Skeletal muscle satellite cell (primary cell): ENCODE measurements at regions not wholly inside any gene's neighbourhood (a gene's known extent, or its start where the extent isn't known, plus 50 kb on each side); places are given as distances from the start of the nearest gene placed in this dataset.

ENCODE experiments used
- H3K27me3 ChIP-seq: 2 replicates; pipeline ENCODE4 v1.7.0; 2013; ENCODE audit warnings: low read length; ENCODE audit not compliant: control insufficient read depth, insufficient read depth
- H3K36me3 ChIP-seq: 2 replicates; pipeline ENCODE4 v1.7.0; 2013; ENCODE audit warnings: mild to moderate bottlenecking, control low read depth, low read length; ENCODE audit not compliant: insufficient read depth
- H3K4me1 ChIP-seq: 2 replicates; pipeline ENCODE4 v1.7.0; 2013; ENCODE audit warnings: low read length; ENCODE audit not compliant: control insufficient read depth, insufficient read depth
- H3K4me2 ChIP-seq: 2 replicates; pipeline ENCODE4 v1.7.0; 2013; ENCODE audit warnings: mild to moderate bottlenecking, low read length
- H3K4me3 ChIP-seq: 2 replicates; pipeline ENCODE4 v1.7.0; 2013; ENCODE audit warnings: low read length
- H3K9ac ChIP-seq: 2 replicates; pipeline ENCODE4 v1.7.0; 2013; ENCODE audit warnings: mild to moderate bottlenecking, low read depth, low read length, moderate library complexity
- H3K9me3 ChIP-seq: replicated peaks from 2 replicates; pipeline ENCODE4 v1.7.0; 2013; ENCODE audit warnings: mild to moderate bottlenecking, control low read depth, low read length

- Histone ChIP-seq H3K4me3 (no peak overlapping the region), H3K9ac (no peak overlapping the region), H3K4me1 (peaks cover 16% of the 10 kb centered on the region), H3K9me3 (no peaks in the 10 kb centered on the region), H3K27me3 (no peaks in the 10 kb centered on the region), H3K36me3 (no peaks in the 10 kb centered on the region), H3K4me2 (no peak overlapping the region)
Measured at GRCh38 chr3:187827723-187828122, 82.5 kb upstream of the BCL6 start.

GRCh38 chr3:187828579-187829452 is 83.5 kb upstream of the BCL6 start:
- H3K4me1 ChIP-seq: peaks cover 16% of the 10 kb centered on the region
- no peaks in the 10 kb centered on the region for H3K9me3 ChIP-seq
- H3K27me3 ChIP-seq: no peaks in the 10 kb centered on the region
- no peak overlapping the region for H3K4me2 ChIP-seq
- no peaks in the 10 kb centered on the region for H3K36me3 ChIP-seq
- no peak overlapping the region for H3K4me3 ChIP-seq
- H3K9ac ChIP-seq: no peak overlapping the region

GRCh38 chr3:187830181-187830580 is 84.9 kb upstream of the BCL6 start:
- no peaks in the 10 kb centered on the region for H3K27me3 ChIP-seq
- peaks cover 16% of the 10 kb centered on the region for H3K4me1 ChIP-seq
- H3K4me2 ChIP-seq: no peak overlapping the region
- no peak overlapping the region for H3K9ac ChIP-seq
- H3K36me3 ChIP-seq: no peaks in the 10 kb centered on the region
- H3K4me3 ChIP-seq: no peak overlapping the region
- H3K9me3 ChIP-seq: no peaks in the 10 kb centered on the region

- H3K27me3 ChIP-seq: no peaks in the 10 kb centered on the region
- no peak overlapping the region for H3K9ac ChIP-seq
- peak overlapping the region; percentile 8 for H3K4me2 ChIP-seq
- no peak overlapping the region for H3K4me3 ChIP-seq
- H3K4me1 ChIP-seq: peaks cover 16% of the 10 kb centered on the region
- H3K36me3 ChIP-seq: no peaks in the 10 kb centered on the region
- H3K9me3 ChIP-seq: no peaks in the 10 kb centered on the region
Measured at GRCh38 chr3:187831125-187832051, 86.1 kb upstream of the BCL6 start.

- H3K9me3 ChIP-seq: no peaks in the 10 kb centered on the region
Measured at GRCh38 chr3:187832202-187832601, 86.9 kb upstream of the BCL6 start.

GRCh38 chr3:187833375-187833774 is 88.1 kb upstream of the BCL6 start:
- Histone ChIP-seq H3K4me2 (no peak overlapping the region), H3K9me3 (no peaks in the 10 kb centered on the region), H3K36me3 (no peaks in the 10 kb centered on the region), H3K4me3 (no peak overlapping the region), H3K27me3 (peaks cover 5% of the 10 kb centered on the region), H3K4me1 (peaks cover 16% of the 10 kb centered on the region), H3K9ac (no peak overlapping the region)

More at GRCh38 chr3:187832202-187832601, 86.9 kb upstream of the BCL6 start:
- Histone ChIP-seq H3K4me3 (no peak overlapping the region), H3K4me2 (no peak overlapping the region), H3K4me1 (peaks cover 16% of the 10 kb centered on the region), H3K36me3 (no peaks in the 10 kb centered on the region), H3K9ac (no peak overlapping the region), H3K27me3 (peaks cover 2% of the 10 kb centered on the region)

GRCh38 chr3:187833799-187834578 is 88.7 kb upstream of the BCL6 start:
- Histone ChIP-seq H3K27me3 (peaks cover 5% of the 10 kb centered on the region), H3K9me3 (no peaks in the 10 kb centered on the region), H3K36me3 (no peaks in the 10 kb centered on the region), H3K4me1 (peaks cover 16% of the 10 kb centered on the region), H3K4me3 (no peak overlapping the region), H3K9ac (no peak overlapping the region), H3K4me2 (no peak overlapping the region)

GRCh38 chr3:187836823-187837770 is 91.8 kb upstream of the BCL6 start:
- Histone ChIP-seq H3K4me2 (no peak overlapping the region), H3K9ac (no peak overlapping the region), H3K36me3 (no peaks in the 10 kb centered on the region), H3K9me3 (no peaks in the 10 kb centered on the region), H3K4me1 (peaks cover 8% of the 10 kb centered on the region), H3K27me3 (peaks cover 5% of the 10 kb centered on the region), H3K4me3 (no peak overlapping the region)

GRCh38 chr3:187838016-187838540 is 92.8 kb upstream of the BCL6 start:
- H3K9ac ChIP-seq: no peak overlapping the region
- no peak overlapping the region for H3K4me3 ChIP-seq
- peaks cover 6% of the 10 kb centered on the region for H3K4me1 ChIP-seq
- H3K4me2 ChIP-seq: no peak overlapping the region
- peaks cover 5% of the 10 kb centered on the region for H3K27me3 ChIP-seq
- no peaks in the 10 kb centered on the region for H3K9me3 ChIP-seq
- H3K36me3 ChIP-seq: no peaks in the 10 kb centered on the region

GRCh38 chr3:187839422-187839821 is 94.2 kb upstream of the BCL6 start:
- no peak overlapping the region for H3K4me2 ChIP-seq
- H3K4me1 ChIP-seq: peaks cover 6% of the 10 kb centered on the region
- peaks cover 5% of the 10 kb centered on the region for H3K27me3 ChIP-seq
- no peaks in the 10 kb centered on the region for H3K9me3 ChIP-seq
- H3K9ac ChIP-seq: no peak overlapping the region
- no peaks in the 10 kb centered on the region for H3K36me3 ChIP-seq
- H3K4me3 ChIP-seq: no peak overlapping the region
